NCI-H1694 (cell line): ENCODE measurements at regions not wholly inside any gene's neighbourhood (a gene's known extent, or its start where the extent isn't known, plus 50 kb on each side); places are given as distances from the start of the nearest gene placed in this dataset.

ENCODE experiments used
- DNase-seq: peaks from one replicate; lab custom pipeline; 2025; lab: John Stamatoyannopoulos, UW

DNA sequence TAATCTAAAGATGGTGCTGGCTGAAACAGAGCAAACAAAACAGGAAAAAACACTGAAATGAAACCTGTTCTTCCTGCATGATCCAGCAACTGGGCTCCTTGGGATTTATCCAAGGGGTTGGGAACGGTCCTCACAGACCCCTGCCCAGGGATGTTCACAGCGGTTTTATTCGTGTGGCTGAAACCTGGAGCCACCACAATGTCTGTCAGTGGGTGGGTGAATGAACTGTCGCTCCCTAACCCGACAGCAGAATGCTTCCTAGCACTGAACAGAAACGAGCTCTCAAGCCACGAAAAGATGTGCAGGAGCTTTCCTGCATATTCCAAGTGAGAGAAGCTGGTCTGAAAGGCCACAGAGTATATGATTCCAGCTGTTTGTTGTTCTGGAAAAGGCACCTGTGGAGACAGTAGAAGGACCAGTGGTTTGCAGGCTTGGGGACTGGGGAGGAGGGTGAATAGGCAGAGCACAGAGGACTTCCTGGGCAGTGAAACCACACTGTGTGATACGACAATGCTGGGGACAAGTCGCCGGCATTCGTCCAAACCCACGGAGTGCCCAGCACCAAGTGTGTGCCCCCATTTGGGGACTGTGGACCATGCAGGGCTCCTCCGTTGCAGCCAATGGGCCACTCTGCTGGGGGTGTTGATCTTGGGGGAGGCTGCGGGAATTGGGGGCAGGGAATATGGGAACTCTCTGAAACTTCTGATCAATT lies 73.9 kb downstream of the TEX29 start:
- DNase-seq: no peak

DNA sequence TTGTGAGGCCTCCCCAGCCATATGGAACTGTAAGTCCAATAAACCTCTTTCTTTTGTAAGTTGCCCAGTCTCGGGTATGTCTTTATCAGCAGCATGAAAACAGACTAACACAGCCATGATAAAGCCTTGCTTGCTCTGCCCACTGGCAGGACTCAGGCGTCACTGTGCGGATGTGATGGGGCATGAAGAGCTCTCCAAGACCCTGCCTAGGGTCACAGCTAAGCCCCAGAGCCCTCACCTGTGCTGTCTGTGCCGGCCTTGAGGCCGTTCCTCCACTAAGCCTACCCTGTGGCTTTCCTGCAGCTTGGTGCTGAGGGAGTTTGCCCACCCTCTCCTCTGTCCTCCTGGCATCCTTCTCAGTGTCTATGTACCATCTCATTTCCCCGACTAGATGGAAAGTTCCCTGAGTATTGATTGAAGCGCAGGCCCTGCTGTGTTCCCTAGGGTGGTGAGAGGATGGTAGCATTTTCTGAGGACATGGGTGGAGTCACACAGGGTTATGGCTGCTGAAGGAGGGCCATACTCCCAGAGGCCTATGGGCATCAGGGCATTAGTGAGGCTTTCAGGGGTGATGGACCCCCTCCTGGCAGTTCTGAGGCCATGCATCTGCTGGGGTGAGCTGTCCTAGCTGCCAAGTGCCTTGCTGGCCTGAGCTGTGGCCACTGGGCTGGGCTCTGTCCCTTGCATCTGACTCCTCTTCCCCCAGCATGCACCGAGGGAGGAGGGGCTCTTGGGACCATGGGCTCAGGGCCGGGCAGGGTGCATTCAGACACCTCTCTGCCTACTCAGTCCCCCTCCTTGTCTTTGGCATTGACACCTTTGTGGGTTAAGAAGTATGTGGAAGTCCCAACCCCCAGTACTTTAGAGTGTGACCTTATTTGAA lies 75.3 kb downstream of the TEX29 start:
- no peak for DNase-seq

DNA sequence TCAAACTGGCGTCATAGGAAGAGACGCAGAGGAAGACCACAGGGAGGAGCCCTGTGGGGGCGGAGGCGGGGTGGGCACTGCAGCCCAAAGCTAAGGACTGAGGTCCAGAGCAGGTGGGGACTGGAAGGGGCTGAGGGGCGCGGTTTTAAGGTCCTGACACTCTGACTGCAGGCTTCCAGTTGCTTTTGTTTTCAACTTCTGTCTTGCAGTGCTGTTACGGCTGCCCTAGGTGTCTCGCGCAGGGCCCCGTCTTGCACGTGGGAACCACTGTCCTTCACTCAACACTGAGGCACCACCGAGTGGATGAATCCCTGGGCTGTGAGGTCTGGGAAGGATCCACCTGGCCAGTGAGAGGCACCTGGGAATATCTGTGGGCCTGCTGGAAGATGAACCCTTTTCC lies 76.0 kb downstream of the TEX29 start:
- no peak for DNase-seq

DNA sequence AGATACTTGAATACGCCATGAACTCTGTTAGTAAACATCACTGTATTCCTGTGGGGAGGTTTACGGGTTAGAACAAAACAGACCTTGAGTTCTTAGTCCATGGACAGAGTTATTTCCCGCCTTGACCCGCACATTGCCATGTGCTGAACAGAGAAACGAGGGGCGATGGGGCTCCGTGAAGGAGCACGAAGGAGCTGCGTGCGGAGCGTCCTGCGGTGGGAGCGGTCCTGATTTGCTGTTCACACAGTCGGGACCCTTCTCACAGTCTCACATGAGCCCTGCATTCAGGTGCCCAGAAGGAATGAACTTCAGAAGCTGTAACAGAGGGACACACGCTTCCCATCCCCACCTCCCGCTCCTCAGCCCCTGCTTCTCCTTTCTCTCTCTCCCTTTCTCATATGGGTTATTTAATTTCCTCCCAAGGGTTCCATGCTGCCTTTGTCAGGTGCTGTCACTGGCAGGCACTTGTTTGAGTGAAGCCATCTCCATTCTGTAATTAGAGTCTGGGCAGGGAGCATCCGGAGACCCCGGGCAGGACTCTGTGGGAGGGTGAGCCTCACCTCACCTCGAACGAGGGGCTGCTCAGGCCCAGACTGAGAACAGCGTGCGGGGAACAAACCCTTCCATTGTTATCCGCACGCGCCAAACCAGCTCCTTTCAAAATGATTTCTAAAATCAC lies 76.9 kb downstream of the TEX29 start:
- no peak for DNase-seq

DNA sequence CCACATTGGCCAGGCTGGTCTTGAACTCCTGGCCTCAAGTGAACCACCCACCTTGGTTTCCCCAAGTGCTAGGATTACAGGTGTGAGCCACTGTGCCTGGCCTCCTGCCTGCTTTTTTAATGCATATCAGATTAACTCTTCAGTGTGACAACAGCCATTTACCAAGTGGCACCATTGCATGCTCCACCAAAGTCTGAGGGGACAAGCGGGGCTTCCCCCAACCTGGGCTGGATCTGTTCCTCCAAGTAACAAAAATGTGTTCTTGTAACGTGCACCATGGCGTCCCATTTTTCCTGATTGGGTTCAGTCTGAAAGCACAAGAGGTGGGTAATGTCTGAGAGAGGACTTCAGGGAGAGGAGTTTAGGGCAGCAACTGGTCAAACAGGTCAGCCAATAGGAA lies 77.8 kb downstream of the TEX29 start:
- no peak for DNase-seq

DNA sequence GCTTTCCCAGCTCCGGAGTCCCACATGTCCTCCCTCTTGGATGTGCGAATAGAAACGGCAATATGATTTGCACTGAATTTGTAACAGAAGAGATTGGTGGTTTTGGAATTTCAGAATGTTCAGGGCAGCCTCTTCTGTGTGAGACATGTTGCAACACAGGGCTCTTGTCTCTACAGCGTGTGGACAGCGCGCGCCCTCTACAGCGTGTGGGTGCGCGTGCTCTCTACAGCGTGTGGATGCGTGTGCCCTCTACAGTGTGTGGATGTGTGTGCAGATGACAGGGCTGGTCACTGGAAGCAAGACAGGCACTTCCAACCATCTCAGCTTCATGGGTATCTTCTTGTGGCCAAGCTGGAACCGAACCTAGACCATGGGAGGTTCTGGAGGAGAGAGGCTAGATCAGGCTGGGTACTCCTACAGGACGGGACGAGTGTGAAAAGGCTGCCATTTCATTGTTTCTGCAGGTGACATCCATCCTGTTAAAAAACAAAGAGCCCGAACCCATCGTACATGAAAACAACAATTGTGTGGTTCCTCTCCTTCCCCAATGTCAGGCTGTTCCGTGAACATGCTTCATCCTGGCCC lies 78.4 kb downstream of the TEX29 start:
- DNase-seq: peak; percentile 37

DNA sequence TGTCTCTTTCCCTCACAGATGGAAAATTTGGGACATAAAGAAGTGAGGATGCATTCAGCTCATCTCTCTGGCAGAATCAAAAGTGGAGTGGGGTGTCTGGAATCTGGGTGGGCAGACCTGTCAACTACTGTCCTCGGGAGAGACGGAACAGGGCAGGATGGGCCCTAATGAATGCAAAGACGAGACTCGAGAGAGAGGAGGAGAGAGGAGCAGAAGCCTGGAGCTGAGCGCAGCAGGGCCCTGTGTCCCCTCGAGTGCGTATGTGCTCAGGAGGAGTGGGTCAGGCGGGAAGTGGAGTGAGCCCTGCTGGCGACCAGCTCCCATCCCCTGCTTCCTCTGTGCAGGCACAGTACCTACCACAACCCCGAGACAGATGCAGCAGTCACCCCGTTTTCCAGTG lies 78.9 kb downstream of the TEX29 start:
- no peak for DNase-seq

DNA sequence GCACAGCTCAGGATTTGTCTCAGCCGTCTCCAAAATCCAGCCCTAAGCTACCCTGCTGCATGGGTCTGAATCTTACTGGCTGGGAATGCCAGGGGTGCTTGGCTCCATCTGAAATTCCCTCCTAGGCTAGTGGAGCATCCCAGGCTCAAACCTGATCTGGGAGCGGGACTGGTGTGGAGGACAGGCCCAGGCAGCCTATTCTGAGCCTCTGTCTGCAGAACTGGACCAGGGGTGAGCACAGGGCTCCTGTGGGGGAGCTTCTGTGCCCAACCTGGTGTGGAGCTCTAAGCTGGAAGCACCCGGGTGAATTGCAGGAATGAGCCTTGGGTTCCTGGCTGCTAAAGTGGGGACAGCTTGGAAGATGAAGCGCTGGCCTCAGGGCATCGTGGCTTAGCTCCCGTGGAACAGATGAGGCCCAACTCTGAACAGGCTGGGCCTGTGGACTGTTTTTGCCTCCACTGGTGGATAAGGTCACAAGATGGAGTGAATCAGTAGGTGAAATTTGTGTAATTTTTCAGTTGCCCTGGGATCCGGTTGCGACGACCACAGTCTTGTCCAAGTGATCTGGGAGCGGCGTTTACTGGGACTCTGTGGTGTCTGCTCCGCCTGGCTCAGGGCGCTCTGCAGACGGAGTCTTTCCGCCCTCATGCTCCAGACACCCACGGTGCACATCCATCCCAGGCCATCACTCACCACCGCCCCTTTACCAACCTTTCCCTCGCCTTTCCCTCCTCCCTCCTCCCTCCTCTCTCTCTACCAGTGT lies 79.5 kb downstream of the TEX29 start:
- DNase-seq: no peak

DNA sequence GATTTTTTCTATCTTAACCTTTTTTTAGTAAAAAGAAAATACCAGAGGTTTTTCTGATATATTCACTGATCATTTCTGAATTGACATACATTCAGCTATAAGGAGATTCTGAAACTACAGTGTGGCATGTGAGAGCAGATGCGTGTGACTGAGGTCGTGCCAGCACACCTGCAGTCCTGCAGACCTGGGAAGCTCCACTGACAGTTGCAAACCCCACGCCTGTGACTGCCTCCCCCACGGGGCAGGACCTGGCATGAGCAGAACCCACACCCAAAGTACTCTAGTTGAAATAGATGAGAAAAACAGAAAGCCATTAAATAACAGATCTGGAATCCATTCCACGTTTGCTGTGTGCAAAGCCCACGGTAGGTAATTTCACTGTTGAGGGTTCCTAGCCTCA lies 80.7 kb downstream of the TEX29 start:
- DNase-seq: no peak

DNA sequence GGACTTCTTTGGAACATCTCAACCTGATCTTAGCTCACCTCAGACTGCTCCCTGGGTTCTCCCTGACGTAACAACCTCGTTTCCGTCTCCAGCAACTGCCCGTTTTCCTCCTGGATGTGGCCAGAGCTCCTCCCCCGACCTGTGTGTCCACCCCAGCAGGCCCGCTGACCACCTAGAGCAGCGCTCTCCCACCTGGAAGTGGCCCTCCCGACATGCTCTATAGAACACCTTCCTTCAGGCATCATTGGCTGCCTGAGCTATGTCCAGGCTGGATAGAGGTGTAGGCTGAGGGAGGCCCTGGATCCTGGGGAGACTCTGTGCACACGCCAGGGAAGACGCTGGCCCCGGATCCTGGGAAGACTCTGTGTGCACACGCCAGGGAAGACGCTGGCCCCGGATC lies 81.3 kb downstream of the TEX29 start:
- no peak for DNase-seq

DNA sequence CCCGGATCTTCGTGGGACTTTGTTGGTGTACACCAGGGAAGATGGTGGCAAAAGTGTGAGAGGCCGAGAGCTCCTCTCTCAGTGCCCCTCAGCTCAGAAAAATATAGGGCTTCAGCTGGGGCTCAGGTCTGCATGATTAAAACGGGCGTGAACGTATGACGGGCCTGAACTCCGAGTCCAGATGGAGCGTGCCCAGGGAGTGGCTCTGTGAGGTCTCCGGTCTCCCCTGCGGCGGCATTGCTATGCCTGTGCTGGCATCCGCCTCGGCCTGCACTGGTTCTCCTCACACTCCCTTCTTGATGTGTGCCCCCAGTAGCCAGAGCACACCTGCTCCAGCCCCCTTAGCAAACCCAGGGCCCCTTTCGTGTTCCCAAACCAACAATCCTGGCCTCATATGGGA lies 82.0 kb downstream of the TEX29 start:
- no peak for DNase-seq

DNA sequence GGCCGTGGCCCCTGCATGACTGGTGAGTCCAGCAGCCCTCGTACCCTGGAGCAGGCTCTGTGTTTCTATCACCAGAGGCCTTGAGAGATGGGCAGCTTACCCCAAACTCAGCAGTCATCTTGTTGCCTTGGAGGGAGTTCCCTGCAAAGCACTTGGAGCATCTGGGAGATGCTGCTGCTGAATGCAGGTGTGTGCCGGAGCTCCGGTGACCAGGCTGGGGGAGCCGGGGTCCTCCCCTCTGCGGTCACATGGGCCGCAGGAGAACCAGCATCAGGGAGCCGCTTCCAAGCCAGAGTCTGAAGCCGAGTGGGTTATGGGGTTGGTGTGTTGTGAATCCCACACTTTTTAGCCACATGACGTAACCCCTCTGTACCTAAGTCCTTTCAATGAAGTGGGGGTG lies 82.8 kb downstream of the TEX29 start:
- DNase-seq: no peak

DNA sequence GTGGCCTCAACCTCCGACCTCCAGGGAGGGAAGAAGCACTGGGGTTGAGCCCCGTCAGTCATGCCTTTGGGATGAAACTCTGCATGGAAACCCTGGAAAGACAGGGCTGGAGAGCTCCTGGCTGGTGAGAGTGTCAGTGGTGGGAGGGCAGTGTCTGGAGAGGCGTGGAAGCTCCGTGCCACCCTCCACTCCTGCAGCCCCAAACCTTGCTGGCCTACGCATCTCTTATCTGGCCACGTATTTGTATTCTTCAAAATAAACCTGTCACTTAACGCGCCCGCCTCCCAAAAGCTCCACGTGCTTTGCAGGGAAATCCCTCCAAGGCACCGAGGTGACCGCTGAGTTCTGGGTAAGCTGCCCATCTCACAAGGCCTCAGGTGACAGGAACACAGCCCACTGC lies 84.3 kb downstream of the TEX29 start:
- DNase-seq: no peak

DNA sequence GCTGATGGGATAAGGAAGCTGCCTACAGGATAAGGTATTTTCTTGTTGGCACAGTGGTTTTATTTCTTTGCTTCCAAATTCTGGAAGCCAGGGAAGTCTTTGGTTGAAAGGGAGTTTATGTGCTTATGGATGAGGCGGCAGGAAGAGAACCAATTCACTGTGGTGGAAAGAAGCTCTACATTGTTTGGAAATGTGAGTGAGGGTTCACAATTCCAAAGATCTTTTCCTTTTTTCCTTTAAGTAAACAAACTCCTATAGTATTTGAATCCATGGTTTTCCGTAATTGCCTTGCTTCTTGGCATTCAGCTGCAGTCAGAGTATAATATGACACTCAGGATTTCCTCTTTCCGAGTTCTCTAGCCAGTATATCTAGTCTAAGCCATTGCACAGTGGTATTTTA lies 86.2 kb downstream of the TEX29 start:
- no peak for DNase-seq

DNA sequence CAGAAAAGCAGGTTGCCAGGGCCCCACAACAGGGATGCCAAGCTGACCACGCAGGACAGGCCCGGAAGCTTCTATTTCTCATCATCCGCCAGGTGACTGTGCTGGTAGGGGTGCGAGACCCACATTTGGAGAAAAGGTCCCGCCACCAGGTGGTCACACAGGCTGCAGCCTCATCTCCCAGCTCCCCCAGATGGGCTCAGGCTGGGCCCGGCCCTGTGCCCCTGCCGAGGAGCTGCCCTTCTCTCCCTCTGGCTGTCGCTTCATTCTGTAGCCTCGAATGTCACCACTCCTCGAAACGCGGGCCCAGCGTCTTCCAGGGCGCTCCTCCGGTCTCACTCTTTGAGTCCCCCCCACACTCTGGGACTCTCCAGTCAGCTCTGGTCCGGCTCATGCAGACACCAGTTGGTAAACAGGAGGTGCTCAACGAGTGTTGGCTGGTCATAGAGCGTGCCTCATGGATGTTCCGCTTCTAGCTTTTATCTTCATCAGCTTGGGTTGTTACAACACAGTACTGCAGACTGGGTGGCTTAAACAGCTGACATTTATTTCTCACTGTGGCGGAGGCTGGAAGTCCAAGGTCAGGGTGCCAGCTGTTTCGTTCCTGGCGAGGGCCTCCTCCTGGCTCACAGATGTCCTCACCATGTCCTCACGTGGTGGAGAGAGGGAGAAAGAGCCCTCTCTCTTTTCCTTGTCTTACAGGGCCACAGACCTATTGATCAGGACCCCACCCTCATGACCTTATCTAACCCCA lies 87.1 kb downstream of the TEX29 start:
- DNase-seq: no peak

DNA sequence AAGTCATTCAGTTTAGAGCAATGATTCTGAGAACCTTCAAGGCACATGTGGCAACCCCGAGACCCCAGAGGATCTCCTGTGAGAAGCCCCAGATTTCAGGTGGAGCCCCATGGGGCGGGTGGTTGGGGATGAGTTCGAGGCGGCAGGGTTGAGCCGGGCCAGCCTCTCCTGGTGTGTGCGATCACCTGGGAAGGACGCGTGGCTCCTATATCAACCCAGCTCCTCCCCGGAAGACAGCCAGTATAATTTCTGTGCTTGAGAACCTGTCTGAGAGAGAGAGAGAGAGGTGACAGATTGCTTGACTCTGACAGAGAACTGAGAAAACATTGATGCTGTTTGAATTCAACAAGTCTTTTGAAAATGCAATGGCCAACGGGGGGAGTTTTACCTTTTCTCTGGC lies 89.0 kb downstream of the TEX29 start:
- no peak for DNase-seq

DNA sequence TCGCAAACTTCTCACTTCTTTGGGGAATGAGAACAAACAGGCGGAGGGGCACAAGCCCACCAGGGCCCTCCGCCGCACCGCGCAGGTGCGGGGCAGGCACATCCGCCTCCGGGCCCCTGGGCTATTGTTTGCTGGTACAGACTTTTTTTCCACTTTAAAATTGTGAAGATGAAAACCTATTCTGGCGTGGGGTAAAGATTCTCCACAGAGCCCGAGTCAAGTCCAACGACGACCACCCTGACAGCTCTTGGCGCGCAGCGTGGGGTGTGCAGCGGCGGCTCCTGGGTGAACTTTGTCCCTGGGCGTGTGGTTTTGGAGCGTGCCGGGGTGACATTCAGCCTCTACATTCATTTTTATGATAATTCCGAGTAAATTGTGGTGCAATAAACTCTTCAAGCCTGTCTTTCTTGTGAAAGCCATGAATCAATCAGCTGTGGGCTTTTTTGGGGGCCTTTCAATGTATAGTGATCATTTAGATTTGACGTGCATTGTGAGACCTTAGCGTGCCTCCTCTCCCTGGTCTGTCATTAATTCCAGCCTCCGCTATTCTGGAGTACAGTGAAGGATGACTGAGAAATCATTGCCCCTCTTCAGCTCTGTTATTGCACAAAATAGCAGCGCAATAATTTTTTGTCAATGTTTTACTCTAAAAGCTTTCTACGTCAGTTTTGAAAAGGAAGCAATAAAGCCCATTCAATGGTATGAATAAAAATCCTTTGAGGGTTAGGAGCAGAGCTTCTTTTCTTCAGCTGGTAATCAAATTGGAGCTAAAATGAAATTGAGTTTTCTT lies 90.0 kb downstream of the TEX29 start:
- DNase-seq: no peak

DNA sequence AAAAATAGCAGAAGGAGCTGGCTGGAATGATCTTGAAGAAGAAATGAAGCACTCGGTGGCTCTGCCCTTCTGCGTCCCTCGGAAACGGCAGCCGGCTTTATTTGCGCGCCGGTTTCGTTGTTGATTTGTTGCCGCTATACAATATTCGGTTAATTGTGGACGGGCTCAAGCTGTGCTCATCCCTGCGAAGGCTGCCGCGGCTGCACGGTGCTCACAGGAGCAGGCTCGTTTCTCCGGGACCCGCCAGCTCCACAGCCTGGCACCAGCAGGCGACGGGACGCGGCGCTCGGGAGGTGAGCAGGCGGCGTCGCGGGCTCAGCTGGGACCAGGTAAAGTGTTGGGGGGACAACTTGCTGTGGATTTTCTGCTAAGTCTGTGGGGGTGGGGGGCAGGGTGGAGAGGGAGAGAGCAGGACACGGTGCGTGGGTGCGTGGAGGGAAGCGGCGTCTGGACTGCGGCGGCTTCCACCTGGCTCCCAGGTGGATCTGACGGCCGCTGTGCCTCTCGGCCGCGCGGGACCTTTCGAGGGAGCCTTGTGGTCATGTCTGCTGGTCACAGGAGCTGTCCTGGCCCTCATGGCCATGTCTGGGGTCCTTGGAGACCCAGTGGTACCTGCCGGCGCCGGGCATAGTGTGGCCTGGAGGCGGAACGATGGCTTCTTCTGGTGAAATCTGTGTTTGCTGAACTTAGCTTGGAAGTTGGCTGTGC lies 90.9 kb downstream of the TEX29 start:
- no peak for DNase-seq

DNA sequence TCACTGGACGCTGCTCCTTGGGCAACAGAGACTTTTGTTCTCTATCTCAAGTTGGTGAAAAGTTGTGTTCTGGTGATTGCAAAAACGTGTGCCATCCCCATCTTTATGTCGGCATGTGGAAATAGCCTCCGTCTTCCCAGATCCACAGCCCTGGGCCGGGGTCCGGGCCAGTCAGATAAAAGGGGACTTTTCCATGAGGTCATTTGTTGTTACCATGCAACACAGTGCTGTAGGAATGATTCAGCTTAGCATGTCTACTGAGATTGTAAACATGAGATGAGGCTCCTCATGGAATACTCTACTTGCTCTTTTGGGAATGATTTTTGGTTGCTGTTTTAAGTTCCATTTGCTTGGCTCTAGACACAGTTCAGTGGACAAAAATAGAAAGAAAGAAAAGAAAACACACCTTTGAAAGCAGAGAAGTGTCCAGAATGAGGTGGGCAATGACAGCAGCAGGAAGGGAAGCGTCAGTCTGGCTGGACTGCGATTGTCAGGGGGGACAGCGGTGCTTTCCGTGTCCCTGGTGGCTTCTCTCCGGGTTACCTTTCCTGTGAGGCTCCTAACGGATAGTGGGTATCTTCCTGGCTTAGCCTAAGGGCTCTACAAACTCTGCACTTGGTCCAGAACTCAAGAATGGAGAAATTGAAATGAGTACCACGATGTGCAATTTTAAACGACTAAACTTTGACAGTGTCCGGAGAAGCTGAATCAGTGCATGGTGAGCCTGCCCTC lies 91.6 kb downstream of the TEX29 start:
- DNase-seq: no peak
